ENCODE measurements at regions not wholly inside any gene's neighbourhood (a gene's known extent, or its start where the extent isn't known, plus 50 kb on each side); places are given as distances from the start of the nearest gene placed in this dataset.

- Histone ChIP-seq H3K36me3 (ENCODE audit: control insufficient read depth in 4 of 4, insufficient read depth in 4 of 4, low read length in 4 of 4) (no peaks in the 10 kb centered on the region), H3K4me3 (no peak overlapping the region), H3K9me3 (ENCODE audit: control insufficient read depth in 4 of 4, insufficient read depth in 3 of 4, low read length in 3 of 4) (no peaks in the 10 kb centered on the region), H3K4me1 (ENCODE audit: control insufficient read depth in 5 of 5, insufficient read depth in 5 of 5, low read length in 5 of 5) (peaks cover 0 to 18% (median 0%) of the 10 kb centered on the region in 5 donors), H3K9ac (ENCODE audit: insufficient read depth in 1 of 2, low read length in 2 of 2) (no peak overlapping the region), H3K27ac (ENCODE audit: low read depth in 1 of 2, low read length in 1 of 2) (no peak overlapping the region), H3K27me3 (ENCODE audit: control insufficient read depth in 3 of 3, insufficient read depth in 3 of 3, low read length in 2 of 3) (no peaks in the 10 kb centered on the region)
- DNase-seq = no peak
- no peak for ATAC-seq (ENCODE audit: insufficient read depth, low FRiP score)
- 94 to 98% methylated on average over 1 of the region's 1 CpG for WGBS, 2 donors
- TF ChIP-seq CTCF (IDR thresholded peaks at IDR 0.05; ENCODE audit: control extremely low read depth, extremely low read depth) = no peak
These were observed 445.6 kb downstream of the ACTL7B start for GRCh38 chr9:108410161-108410560.

DNA sequence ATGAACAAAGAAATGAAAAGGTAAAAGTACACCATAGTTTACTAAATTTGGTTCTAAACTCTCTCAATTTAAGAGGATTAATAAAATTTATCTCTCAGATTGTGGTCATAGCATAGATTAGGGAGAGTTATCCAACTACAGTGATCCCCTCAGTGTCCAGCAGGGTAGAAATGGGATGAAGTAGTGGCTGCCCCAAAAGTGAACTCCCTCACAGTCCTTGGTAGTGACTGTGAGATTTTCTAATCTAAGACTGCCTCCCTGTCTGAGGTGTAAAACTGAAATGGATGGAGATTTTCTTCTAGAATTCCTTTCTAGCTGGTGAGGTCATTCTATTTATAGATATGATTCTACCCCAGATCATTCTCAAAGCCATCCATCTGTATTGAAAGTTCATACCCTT is 455.5 kb downstream of the ACTL7B start:
- ATAC-seq (ENCODE audit: insufficient read depth, low FRiP score) = no peak

GRCh38 chr9:108399851-108400250 is 455.9 kb downstream of the ACTL7B start:
- 74 to 84% methylated on average over 2 of the region's 2 CpGs for WGBS, 2 donors
- ATAC-seq (ENCODE audit: insufficient read depth, low FRiP score) (no peak), DNase-seq (peak in 2 of 3 donors; percentile 74 to 82)
- Histone ChIP-seq H3K36me3 (ENCODE audit: control insufficient read depth in 4 of 4, insufficient read depth in 4 of 4, low read length in 4 of 4) (no peaks in the 10 kb centered on the region), H3K4me3 (no peak overlapping the region), H3K9me3 (ENCODE audit: control insufficient read depth in 4 of 4, insufficient read depth in 3 of 4, low read length in 3 of 4) (peaks cover 0 to 8% (median 3%) of the 10 kb centered on the region in 4 donors), H3K9ac (ENCODE audit: insufficient read depth in 1 of 2, low read length in 2 of 2) (no peak overlapping the region), H3K27ac (ENCODE audit: low read depth in 1 of 2, low read length in 1 of 2) (no peak overlapping the region), H3K4me1 (ENCODE audit: control insufficient read depth in 5 of 5, insufficient read depth in 5 of 5, low read length in 5 of 5) (peaks cover 0 to 33% (median 0%) of the 10 kb centered on the region in 5 donors), H3K27me3 (ENCODE audit: control insufficient read depth in 3 of 3, insufficient read depth in 3 of 3, low read length in 2 of 3) (no peaks in the 10 kb centered on the region)
- TF ChIP-seq CTCF (IDR thresholded peaks at IDR 0.05; ENCODE audit: control extremely low read depth, extremely low read depth) = no peak

More for the DNA sequence above, 455.5 kb downstream of the ACTL7B start:
- Histone ChIP-seq H3K27me3 (ENCODE audit: control insufficient read depth in 3 of 3, insufficient read depth in 3 of 3, low read length in 2 of 3) (no peaks in the 10 kb centered on the region), H3K9me3 (ENCODE audit: control insufficient read depth in 4 of 4, insufficient read depth in 3 of 4, low read length in 3 of 4) (peaks cover 0 to 8% (median 3%) of the 10 kb centered on the region in 4 donors), H3K9ac (ENCODE audit: insufficient read depth in 1 of 2, low read length in 2 of 2) (no peak overlapping the region), H3K27ac (ENCODE audit: low read depth in 1 of 2, low read length in 1 of 2) (no peak overlapping the region), H3K4me1 (ENCODE audit: control insufficient read depth in 5 of 5, insufficient read depth in 5 of 5, low read length in 5 of 5) (peaks cover 0 to 33% (median 0%) of the 10 kb centered on the region in 5 donors), H3K36me3 (ENCODE audit: control insufficient read depth in 4 of 4, insufficient read depth in 4 of 4, low read length in 4 of 4) (no peaks in the 10 kb centered on the region), H3K4me3 (no peak overlapping the region)
- DNase-seq = peak in 1 of 3 donors; percentile 73
- no peak for TF ChIP-seq CTCF (IDR thresholded peaks at IDR 0.05; ENCODE audit: control extremely low read depth, extremely low read depth)

GRCh38 chr9:108397286-108397685 is 458.5 kb downstream of the ACTL7B start:
- Histone ChIP-seq H3K36me3 (ENCODE audit: control insufficient read depth in 4 of 4, insufficient read depth in 4 of 4, low read length in 4 of 4) (no peaks in the 10 kb centered on the region), H3K9ac (ENCODE audit: insufficient read depth in 1 of 2, low read length in 2 of 2) (no peak overlapping the region), H3K4me1 (ENCODE audit: control insufficient read depth in 5 of 5, insufficient read depth in 5 of 5, low read length in 5 of 5) (peaks cover 0 to 39% (median 0%) of the 10 kb centered on the region in 5 donors), H3K27ac (ENCODE audit: low read depth in 1 of 2, low read length in 1 of 2) (no peak overlapping the region), H3K27me3 (ENCODE audit: control insufficient read depth in 3 of 3, insufficient read depth in 3 of 3, low read length in 2 of 3) (no peaks in the 10 kb centered on the region), H3K4me3 (no peak overlapping the region), H3K9me3 (ENCODE audit: control insufficient read depth in 4 of 4, insufficient read depth in 3 of 4, low read length in 3 of 4) (peaks cover 0 to 8% (median 4%) of the 10 kb centered on the region in 4 donors)
- ATAC-seq (ENCODE audit: insufficient read depth, low FRiP score) (no peak), DNase-seq (no peak)
- TF ChIP-seq CTCF (IDR thresholded peaks at IDR 0.05; ENCODE audit: control extremely low read depth, extremely low read depth) = no peak
